ENCODE measurements at regions not wholly inside any gene's neighbourhood (a gene's known extent, or its start where the extent isn't known, plus 50 kb on each side); places are given as distances from the start of the nearest gene placed in this dataset.

DNA sequence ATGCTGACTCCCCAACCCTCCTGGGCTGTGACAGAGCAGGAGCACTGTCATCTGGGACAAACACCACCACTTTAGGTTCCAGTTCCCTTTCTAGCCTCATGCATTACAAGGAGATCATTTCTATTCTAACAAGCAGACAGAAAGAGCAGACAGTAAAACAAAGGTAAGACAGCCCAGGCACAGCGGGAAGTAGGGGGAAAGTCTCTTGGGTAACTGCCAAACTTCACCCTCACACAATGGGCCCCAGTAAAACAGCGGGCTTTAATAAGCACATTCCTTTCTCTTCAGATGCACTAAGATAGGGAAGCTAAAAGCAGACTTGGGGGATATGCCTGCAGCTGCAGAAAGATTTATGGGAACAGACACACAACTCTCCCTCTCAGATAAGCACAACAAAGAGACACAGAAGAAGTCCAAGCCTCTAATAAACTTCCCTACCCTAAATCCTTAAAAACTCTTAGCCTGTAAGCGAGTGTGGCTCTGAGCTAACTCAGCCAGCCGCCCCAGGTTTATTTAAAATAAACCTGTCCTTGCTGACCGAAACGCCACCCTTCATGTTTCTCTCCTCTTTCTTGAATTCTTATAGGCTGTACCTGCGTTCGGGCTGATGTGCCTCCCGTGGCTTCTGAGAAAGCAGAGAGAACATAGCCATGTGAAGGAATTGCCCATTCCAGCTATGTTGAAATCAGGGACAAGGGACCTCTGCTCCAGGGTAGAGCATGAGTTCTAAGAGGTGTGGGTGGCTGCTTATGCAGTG, 726.8 kb upstream of the DDX18 start:
- H3K4me1 ChIP-seq, result no peaks in the 10 kb centered on the region

DNA sequence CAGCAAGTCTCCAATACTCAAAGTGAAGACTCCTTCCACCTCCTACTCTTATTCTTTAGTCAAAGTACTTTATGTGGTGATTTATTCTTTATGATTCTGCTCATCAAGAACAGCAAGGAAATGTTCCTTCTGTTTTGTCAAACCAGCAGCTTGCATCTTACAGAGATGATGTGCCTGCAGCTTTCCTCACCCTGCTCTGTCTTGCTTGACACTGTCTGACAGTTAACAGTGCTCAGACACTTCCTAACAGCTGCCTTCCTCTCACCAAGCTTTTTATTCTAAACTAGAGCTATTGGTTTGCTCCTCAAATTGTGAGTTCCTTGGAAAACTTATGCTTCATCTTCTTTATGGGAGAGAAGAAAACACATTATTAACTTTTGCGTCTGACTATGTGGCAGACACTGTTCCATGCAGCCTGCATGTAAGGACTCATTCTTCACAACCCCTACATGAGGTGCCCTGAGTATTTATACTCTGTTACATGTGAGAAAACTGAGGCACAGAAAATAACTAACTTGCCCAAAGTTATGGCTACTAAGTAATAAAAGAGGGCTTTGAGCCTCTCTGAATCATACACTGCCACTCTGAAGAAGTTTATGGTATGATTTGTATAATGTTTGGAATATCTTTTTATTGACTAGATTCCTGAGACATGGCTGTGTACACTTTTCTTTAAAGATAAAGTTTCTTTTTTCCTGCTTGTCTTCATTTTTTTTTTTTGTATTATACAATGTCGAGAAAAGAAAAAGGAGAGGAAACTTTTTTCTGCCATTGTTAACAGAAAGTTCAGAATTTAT, 723.3 kb upstream of the DDX18 start:
- no peak for ATAC-seq
- H3K9me3 ChIP-seq, result no peaks in the 10 kb centered on the region
- TF ChIP-seq CTCF (IDR thresholded peaks at IDR 0.05), result no peak
- no peaks in the 10 kb centered on the region for H3K36me3 ChIP-seq
- intact Hi-C loops (cut with DNase I), result no loop called here
- no peak overlapping the region for H3K27ac ChIP-seq
- no peak for DNase-seq
- no peak overlapping the region for H3K4me3 ChIP-seq
- no peaks in the 10 kb centered on the region for H3K27me3 ChIP-seq
- WGBS, 2 donors, result 72 to 74% methylated on average over 2 of the region's 2 CpGs
- no peaks in the 10 kb centered on the region for H3K4me1 ChIP-seq

More for the DNA sequence above, 726.8 kb upstream of the DDX18 start:
- intact Hi-C loops (cut with DNase I), result no loop called here
- WGBS, 2 donors, result 10 to 22% methylated on average over 9 of the region's 9 CpGs
- Histone ChIP-seq H3K27ac (no peak overlapping the region), H3K36me3 (no peaks in the 10 kb centered on the region), H3K4me3 (no peak overlapping the region), H3K27me3 (no peaks in the 10 kb centered on the region), H3K9me3 (no peaks in the 10 kb centered on the region)
- ATAC-seq, result no peak
- TF ChIP-seq CTCF (IDR thresholded peaks at IDR 0.05), result no peak
- no peak for DNase-seq

DNA sequence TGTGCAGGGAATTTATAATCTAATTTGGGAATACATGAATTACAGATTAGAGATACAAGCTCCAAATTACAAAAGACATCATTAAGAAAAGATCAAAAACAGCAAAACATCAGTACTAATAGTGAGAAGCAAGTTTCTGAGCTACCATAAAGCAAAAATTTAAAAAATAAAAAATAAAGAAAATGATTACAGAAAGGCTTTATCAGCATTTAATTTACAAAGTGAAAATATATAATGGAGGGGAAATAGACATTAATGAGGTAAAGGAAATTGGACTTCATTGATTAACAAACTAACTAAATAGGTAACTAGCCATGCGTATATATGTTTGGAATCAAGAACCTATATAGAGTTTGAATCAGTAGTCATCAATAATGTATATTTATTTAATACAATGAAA, 712.9 kb upstream of the DDX18 start:
- DNase-seq (no peak), ATAC-seq (no peak)
- no peaks in the 10 kb centered on the region for H3K4me1 ChIP-seq
- H3K27me3 ChIP-seq, result no peaks in the 10 kb centered on the region
- no peak overlapping the region for H3K4me3 ChIP-seq
- no peak for TF ChIP-seq CTCF (IDR thresholded peaks at IDR 0.05)
- H3K9me3 ChIP-seq, result peaks cover 0 to 21% (median 0%) of the 10 kb centered on the region in 11 donors
- intact Hi-C loops (cut with DNase I), result no loop called here
- 91 to 92% methylated on average over 1 of the region's 1 CpG for WGBS, 2 donors
- no peaks in the 10 kb centered on the region for H3K36me3 ChIP-seq
- no peak overlapping the region for H3K27ac ChIP-seq

GRCh38 chr2:117108741-117109267, 705.7 kb upstream of the DDX18 start:
- Histone ChIP-seq H3K9me3 (peaks cover 0 to 47% (median 0%) of the 10 kb centered on the region in 11 donors), H3K27ac (no peak overlapping the region), H3K36me3 (no peaks in the 10 kb centered on the region), H3K4me1 (no peaks in the 10 kb centered on the region), H3K4me3 (no peak overlapping the region), H3K27me3 (no peaks in the 10 kb centered on the region)
- no peak for TF ChIP-seq CTCF (IDR thresholded peaks at IDR 0.05)
- intact Hi-C loops (cut with DNase I), result no loop called here
- whole genome bisulfite sequencing, 2 donors, result 79 to 86% methylated on average over 9 of the region's 9 CpGs
- ATAC-seq (no peak), DNase-seq (no peak)

All from heart right ventricle (tissue), 16 donors.